BE2C (cell line): ENCODE measurements at regions not wholly inside any gene's neighbourhood (a gene's known extent, or its start where the extent isn't known, plus 50 kb on each side); places are given as distances from the start of the nearest gene placed in this dataset.

Experiments
- DNase-seq: peaks from one replicate; pipeline ENCODE4 v3.0.0-alpha.2; 2020
- H3K27me3 ChIP-seq: fragments of 250-450 bp; sonication (Bioruptor Pico); 2 replicates; pipeline ENCODE4 v1.5.1; 2020; ENCODE audit warnings: mild to moderate bottlenecking
- H3K36me3 ChIP-seq: fragments of 250-450 bp; sonication (Bioruptor Pico); 2 replicates; pipeline ENCODE4 v1.5.1; 2020; ENCODE audit warnings: mild to moderate bottlenecking
- H3K4me1 ChIP-seq: fragments of 250-450 bp; sonication (Bioruptor Pico); 2 replicates; pipeline ENCODE4 v1.5.1; 2020
- H3K4me3 ChIP-seq: 2 replicates; pipeline ENCODE4 v1.5.1; 2011; ENCODE audit warnings: low read depth, low read length
- H3K9me3 ChIP-seq: fragments of 250-450 bp; sonication (Bioruptor Pico); 2 replicates; pipeline ENCODE4 v1.5.1; 2020
- TF ChIP-seq, protein P1 (sequence below): IDR thresholded peaks from 2 replicates; pipeline ENCODE4 v1.5.1; 2012; ENCODE audit warnings: mild to moderate bottlenecking, low read depth, low read length

DNA sequence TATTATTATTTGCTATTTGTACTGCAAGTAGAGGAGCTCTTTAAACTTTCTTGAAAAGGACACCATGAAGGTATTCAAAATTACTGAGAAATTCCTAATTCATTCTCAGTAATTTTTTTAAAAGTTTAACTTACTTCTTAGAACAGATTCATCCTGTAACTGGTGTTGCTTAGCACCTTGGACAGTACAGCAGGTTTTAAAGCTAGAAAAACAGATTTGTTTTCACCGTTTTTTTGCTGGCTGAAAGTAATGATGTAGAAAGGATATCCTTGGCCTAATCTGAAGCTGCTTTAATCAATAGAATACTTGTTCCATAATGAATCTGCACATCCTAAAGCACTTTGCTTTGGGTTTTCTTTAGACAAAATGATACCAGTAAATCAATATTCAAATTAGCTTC lies 142.5 kb upstream of the TRAM1L1 start:
- Histone ChIP-seq H3K4me1 (peaks cover 3% of the 10 kb centered on the region; the same call in 1 of the 2 replicates), H3K4me3 (no peak overlapping the region), H3K36me3 (no peaks in the 10 kb centered on the region), H3K27me3 (no peaks in the 10 kb centered on the region), H3K9me3 (no peaks in the 10 kb centered on the region)
- no peak for DNase-seq
- TF ChIP-seq, protein P1, sequence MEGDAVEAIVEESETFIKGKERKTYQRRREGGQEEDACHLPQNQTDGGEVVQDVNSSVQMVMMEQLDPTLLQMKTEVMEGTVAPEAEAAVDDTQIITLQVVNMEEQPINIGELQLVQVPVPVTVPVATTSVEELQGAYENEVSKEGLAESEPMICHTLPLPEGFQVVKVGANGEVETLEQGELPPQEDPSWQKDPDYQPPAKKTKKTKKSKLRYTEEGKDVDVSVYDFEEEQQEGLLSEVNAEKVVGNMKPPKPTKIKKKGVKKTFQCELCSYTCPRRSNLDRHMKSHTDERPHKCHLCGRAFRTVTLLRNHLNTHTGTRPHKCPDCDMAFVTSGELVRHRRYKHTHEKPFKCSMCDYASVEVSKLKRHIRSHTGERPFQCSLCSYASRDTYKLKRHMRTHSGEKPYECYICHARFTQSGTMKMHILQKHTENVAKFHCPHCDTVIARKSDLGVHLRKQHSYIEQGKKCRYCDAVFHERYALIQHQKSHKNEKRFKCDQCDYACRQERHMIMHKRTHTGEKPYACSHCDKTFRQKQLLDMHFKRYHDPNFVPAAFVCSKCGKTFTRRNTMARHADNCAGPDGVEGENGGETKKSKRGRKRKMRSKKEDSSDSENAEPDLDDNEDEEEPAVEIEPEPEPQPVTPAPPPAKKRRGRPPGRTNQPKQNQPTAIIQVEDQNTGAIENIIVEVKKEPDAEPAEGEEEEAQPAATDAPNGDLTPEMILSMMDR = no peak

GRCh38 chr4:117239434-117239833 lies 154.1 kb upstream of the TRAM1L1 start:
- Histone ChIP-seq H3K9me3 (no peaks in the 10 kb centered on the region), H3K36me3 (no peaks in the 10 kb centered on the region), H3K4me1 (no peaks in the 10 kb centered on the region), H3K27me3 (no peaks in the 10 kb centered on the region), H3K4me3 (no peak overlapping the region)
- TF ChIP-seq, protein P1 = no peak
- no peak for DNase-seq

GRCh38 chr4:117249333-117249732 lies 164.0 kb upstream of the TRAM1L1 start:
- no peaks in the 10 kb centered on the region for H3K36me3 ChIP-seq
- DNase-seq = no peak
- H3K27me3 ChIP-seq = no peaks in the 10 kb centered on the region
- no peaks in the 10 kb centered on the region for H3K4me1 ChIP-seq
- no peak overlapping the region for H3K4me3 ChIP-seq
- no peaks in the 10 kb centered on the region for H3K9me3 ChIP-seq
- TF ChIP-seq, protein P1 = no peak

- H3K9me3 ChIP-seq = no peaks in the 10 kb centered on the region
- H3K4me3 ChIP-seq = no peak overlapping the region
- H3K27me3 ChIP-seq = no peaks in the 10 kb centered on the region
- no peaks in the 10 kb centered on the region for H3K36me3 ChIP-seq
- no peaks in the 10 kb centered on the region for H3K4me1 ChIP-seq
- TF ChIP-seq, protein P1 = no peak
- no peak for DNase-seq
Observed at GRCh38 chr4:117264072-117264471, 178.7 kb upstream of the TRAM1L1 start.

DNA sequence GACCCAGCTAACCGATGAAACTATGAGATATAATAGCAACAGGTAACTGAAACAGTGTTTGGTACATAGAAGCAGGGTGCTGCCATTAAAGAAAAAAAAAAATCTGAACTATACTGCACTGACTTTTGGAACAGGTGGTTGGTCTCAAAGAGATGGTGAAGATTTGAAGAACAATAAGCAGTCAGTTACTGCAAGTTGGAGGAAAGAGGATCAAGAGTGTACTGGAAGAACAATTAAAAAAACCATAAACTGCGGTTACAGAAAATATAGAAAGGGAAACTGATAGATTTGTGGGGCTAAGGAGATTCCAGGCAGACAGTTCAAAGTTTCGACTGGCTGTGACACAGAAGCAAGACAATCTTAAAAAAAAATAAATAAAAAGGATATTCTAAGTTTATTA lies 181.9 kb upstream of the TRAM1L1 start:
- Histone ChIP-seq H3K4me3 (no peak overlapping the region), H3K4me1 (no peaks in the 10 kb centered on the region), H3K9me3 (no peaks in the 10 kb centered on the region), H3K27me3 (no peaks in the 10 kb centered on the region), H3K36me3 (no peaks in the 10 kb centered on the region)
- DNase-seq = no peak
- TF ChIP-seq, protein P1 = no peak

GRCh38 chr4:117284736-117285135 lies 199.4 kb upstream of the TRAM1L1 start:
- DNase-seq = no peak
- TF ChIP-seq, protein P1 = no peak
- no peak overlapping the region for H3K4me3 ChIP-seq
- H3K36me3 ChIP-seq = no peaks in the 10 kb centered on the region
- H3K9me3 ChIP-seq = no peaks in the 10 kb centered on the region
- H3K4me1 ChIP-seq = no peaks in the 10 kb centered on the region
- H3K27me3 ChIP-seq = no peaks in the 10 kb centered on the region
